Esophagus squamous epithelium (tissue), 5 donors: ENCODE measurements at regions not wholly inside any gene's neighbourhood (a gene's known extent, or its start where the extent isn't known, plus 50 kb on each side); places are given as distances from the start of the nearest gene placed in this dataset.

Experiments used
- DNase-seq: peaks from one replicate; lab custom pipeline; 2025; lab: John Stamatoyannopoulos, UW
- H3K27ac ChIP-seq, 4 donors: fragments of 200-600 bp; sonication (generic); one replicate each; pipeline ENCODE4 v1.5.1; 2016 to 2019; ENCODE audit warnings: mild to moderate bottlenecking in 1 of 4
- H3K27me3 ChIP-seq, 4 donors: fragments of 200-600 bp; sonication (generic); 1 replicate in 3 of 4; 2 replicates in 1 of 4; pipeline versions ENCODE4 v1.5.1 to v1.6.0; 2017 to 2021; ENCODE audit warnings: antibody characterized with exemption in 1 of 4
- H3K36me3 ChIP-seq, 3 donors: fragments of 200-600 bp; sonication (generic); one replicate each; pipeline ENCODE4 v1.5.1; 2016 to 2019
- H3K4me1 ChIP-seq, 3 donors: fragments of 200-600 bp; sonication (generic); one replicate each; pipeline ENCODE4 v1.5.1; 2017 to 2019
- H3K4me3 ChIP-seq, 4 donors: fragments of 200-600 bp; sonication (generic); 1 replicate in 3 of 4; 2 replicates in 1 of 4; pipeline ENCODE4 v1.5.1; 2016 to 2019; ENCODE audit warnings: mild to moderate bottlenecking in 2 of 4, moderate library complexity in 1 of 4
- H3K9me3 ChIP-seq, 3 donors: fragments of 200-600 bp; sonication (generic); one replicate each; pipeline ENCODE4 v1.5.1; 2016 to 2019
- POLR2A ChIP-seq, 4 donors: fragments of 450-650 bp; IDR thresholded peaks; one replicate each; pipeline ENCODE4 v1.6.1; 2017; ENCODE audit warnings: antibody characterized with exemption in 4 of 4, mild to moderate bottlenecking in 4 of 4, moderate library complexity in 3 of 4
- WGBS, 2 donors: methylation state at CpG; one replicate each; pipeline ENCODE4 v1.1.5; 2018; 5-methylcytosine and 5-hydroxymethylcytosine counted together
- intact Hi-C: fragments of 100-400 bp; cut with DNase I; formaldehyde crosslinking; loops from one replicate; pipeline ENCODE4 v1.15.0; 2022
- TF ChIP-seq, protein P1 (sequence below), 6 experiments: fragments of 450-650 bp in 4 of 6; fragments of 200-600 bp in 2 of 6; sonication (generic) in 2 of 6; IDR thresholded peaks; one replicate each; pipeline ENCODE4 v1.5.1; 2016 to 2019; ENCODE audit warnings: antibody characterized with exemption in 6 of 6, mild to moderate bottlenecking in 4 of 6, moderate library complexity in 4 of 6
- donor health status: DM: yes; HTN: yes; CAD: no.

DNA sequence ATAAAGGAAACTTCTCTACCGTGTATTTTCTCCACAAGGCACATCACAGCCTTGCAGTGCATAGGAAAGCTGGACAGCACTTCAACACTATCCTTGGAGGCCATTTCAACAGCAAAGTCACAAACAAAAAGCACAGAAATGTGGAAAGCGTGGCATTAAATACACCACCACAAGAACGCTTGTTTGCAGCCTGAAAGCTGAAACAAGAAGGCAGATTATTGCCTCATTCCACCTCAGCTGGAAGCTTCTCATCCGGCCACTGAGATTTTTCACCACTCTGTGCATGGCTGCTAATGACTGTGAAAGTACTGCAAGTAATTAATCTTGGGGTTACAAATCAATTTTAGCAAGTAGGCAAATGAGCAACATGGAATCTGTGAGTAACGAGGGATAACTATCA, 50.9 kb upstream of the GALNT2 start:
- Histone ChIP-seq H3K9me3 (no peaks in the 10 kb centered on the region), H3K36me3 (no peaks in the 10 kb centered on the region), H3K27ac (no peak overlapping the region), H3K4me3 (no peak overlapping the region), H3K4me1 (peaks cover 0 to 4% (median 0%) of the 10 kb centered on the region in 3 donors), H3K27me3 (no peaks in the 10 kb centered on the region)
- no peak for TF ChIP-seq POLR2A (IDR thresholded peaks at IDR 0.05)
- TF ChIP-seq, protein P1, sequence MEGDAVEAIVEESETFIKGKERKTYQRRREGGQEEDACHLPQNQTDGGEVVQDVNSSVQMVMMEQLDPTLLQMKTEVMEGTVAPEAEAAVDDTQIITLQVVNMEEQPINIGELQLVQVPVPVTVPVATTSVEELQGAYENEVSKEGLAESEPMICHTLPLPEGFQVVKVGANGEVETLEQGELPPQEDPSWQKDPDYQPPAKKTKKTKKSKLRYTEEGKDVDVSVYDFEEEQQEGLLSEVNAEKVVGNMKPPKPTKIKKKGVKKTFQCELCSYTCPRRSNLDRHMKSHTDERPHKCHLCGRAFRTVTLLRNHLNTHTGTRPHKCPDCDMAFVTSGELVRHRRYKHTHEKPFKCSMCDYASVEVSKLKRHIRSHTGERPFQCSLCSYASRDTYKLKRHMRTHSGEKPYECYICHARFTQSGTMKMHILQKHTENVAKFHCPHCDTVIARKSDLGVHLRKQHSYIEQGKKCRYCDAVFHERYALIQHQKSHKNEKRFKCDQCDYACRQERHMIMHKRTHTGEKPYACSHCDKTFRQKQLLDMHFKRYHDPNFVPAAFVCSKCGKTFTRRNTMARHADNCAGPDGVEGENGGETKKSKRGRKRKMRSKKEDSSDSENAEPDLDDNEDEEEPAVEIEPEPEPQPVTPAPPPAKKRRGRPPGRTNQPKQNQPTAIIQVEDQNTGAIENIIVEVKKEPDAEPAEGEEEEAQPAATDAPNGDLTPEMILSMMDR (IDR thresholded peaks at IDR 0.05): no peak
- 74 to 88% methylated on average over 5 of the region's 5 CpGs for WGBS, 2 donors
- no peak for DNase-seq
- intact Hi-C loops: no loop called here
